HK-2 (cell line): ENCODE measurements at regions not wholly inside any gene's neighbourhood (a gene's known extent, or its start where the extent isn't known, plus 50 kb on each side); places are given as distances from the start of the nearest gene placed in this dataset.
A peak's percentile ranks its signal among the peaks of the same experiment; 100 is the strongest.
"Not testable (repeated sequence)": the region's sequence is repeated elsewhere in the genome, so short reads cannot be mapped to it uniquely, and the experiment has no call there.

Experiments used
- DNase-seq: peaks from one replicate; pipeline ENCODE4 v3.0.0-alpha.2; 2018; ENCODE audit not compliant: unreplicated experiment

GRCh38 chr12:13562915-13563742 lies 366.6 kb downstream of the EMP1 start:
- no peak for DNase-seq

GRCh38 chr12:13561923-13562322 lies 365.4 kb downstream of the EMP1 start:
- DNase-seq = no peak

- no peak for DNase-seq
Observed at GRCh38 chr12:13559318-13559978, 362.9 kb downstream of the EMP1 start.

- DNase-seq = no peak
Observed at GRCh38 chr12:13552830-13553229, 356.3 kb downstream of the EMP1 start.

GRCh38 chr12:13547283-13547682 lies 350.8 kb downstream of the EMP1 start:
- no peak for DNase-seq

GRCh38 chr12:13546231-13546630 lies 349.7 kb downstream of the EMP1 start:
- DNase-seq = no peak

GRCh38 chr12:13539051-13539450 lies 342.5 kb downstream of the EMP1 start:
- DNase-seq = no peak

GRCh38 chr12:13538136-13538535 lies 341.6 kb downstream of the EMP1 start:
- DNase-seq = no peak

- no peak for DNase-seq
Observed at GRCh38 chr12:13537623-13538022, 341.1 kb downstream of the EMP1 start.

GRCh38 chr12:13536219-13536910 lies 339.8 kb downstream of the EMP1 start:
- DNase-seq = no peak

- DNase-seq = peak; percentile 74
Observed at GRCh38 chr12:13534645-13535398, 338.3 kb downstream of the EMP1 start.

GRCh38 chr12:13534242-13534641 lies 337.7 kb downstream of the EMP1 start:
- no peak for DNase-seq

- no peak for DNase-seq
Observed at GRCh38 chr12:13530966-13531365, 334.4 kb downstream of the EMP1 start.

GRCh38 chr12:13526185-13526921 lies 329.8 kb downstream of the EMP1 start:
- not testable (repeated sequence) for DNase-seq

GRCh38 chr12:13523536-13524307 lies 327.2 kb downstream of the EMP1 start:
- no peak for DNase-seq

GRCh38 chr12:13518034-13518433 lies 321.5 kb downstream of the EMP1 start:
- not testable (repeated sequence) for DNase-seq

- DNase-seq = no peak
Observed at GRCh38 chr12:13509740-13510139, 313.2 kb downstream of the EMP1 start.

- DNase-seq = no peak
Observed at GRCh38 chr12:13505636-13506035, 309.1 kb downstream of the EMP1 start.

- no peak for DNase-seq
Observed at GRCh38 chr12:13505224-13505623, 308.7 kb downstream of the EMP1 start.

GRCh38 chr12:13504736-13505135 lies 308.2 kb downstream of the EMP1 start:
- no peak for DNase-seq
